ENCODE measurements at regions not wholly inside any gene's neighbourhood (a gene's known extent, or its start where the extent isn't known, plus 50 kb on each side); places are given as distances from the start of the nearest gene placed in this dataset.

DNA sequence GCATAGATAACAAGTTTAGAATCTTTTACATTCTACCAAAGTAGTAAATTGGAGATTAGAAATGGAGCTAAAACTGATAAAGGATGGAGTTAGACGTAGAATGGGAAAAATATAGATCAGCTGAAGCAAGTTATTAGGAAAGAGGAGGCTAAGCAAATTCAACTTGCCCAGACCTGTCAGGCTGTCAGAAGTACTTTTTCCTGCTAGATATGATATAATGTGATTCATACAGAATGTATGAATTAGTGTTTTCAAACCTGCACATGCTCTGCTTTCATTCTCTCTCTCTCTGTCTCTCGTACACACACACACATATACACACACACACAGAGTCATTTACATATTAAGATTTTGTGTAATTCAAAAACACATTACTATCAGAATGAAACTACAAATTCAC, 133.2 kb upstream of the HDGFL1 start:
- Histone ChIP-seq H3K4me2 (no peak overlapping the region), H3K9me2 (ENCODE audit: insufficient read depth) (peaks cover 2% of the 10 kb centered on the region; the same call in 1 of the 2 replicates), H4K20me1 (replicated peaks; ENCODE audit: insufficient read depth) (no peaks in the 10 kb centered on the region), H3K79me2 (replicated peaks; ENCODE audit: insufficient read depth) (no peaks in the 10 kb centered on the region), H3K4me3 (no peak overlapping the region), H3F3A (replicated peaks; ENCODE audit: low read depth) (no peaks in the 10 kb centered on the region), H2AFZ (no peak overlapping the region), H3K36me3 (ENCODE audit: insufficient read depth) (no peaks in the 10 kb centered on the region), H3K27ac (ENCODE audit: low read depth) (no peak overlapping the region), H3K27me3 (ENCODE audit: insufficient read depth) (no peaks in the 10 kb centered on the region), H3K4me1 (ENCODE audit: insufficient read depth) (no peaks in the 10 kb centered on the region)
- Mint-ChIP-seq H3K9me3 (no peaks in the 10 kb centered on the region), H3K4me3 (no peak overlapping the region), H3K27me3 (ENCODE audit: insufficient read depth, low read depth, poor library complexity) (no peaks in the 10 kb centered on the region), H3K36me3 (ENCODE audit: low read depth) (no peaks in the 10 kb centered on the region), H3K4me1 (no peaks in the 10 kb centered on the region), H3K27ac (no peak overlapping the region)
- DNase-seq (ENCODE audit: low spot score) (no peak), ATAC-seq (no peak)
- TF ChIP-seq POLR2AphosphoS5 (IDR thresholded peaks at IDR 0.05; ENCODE audit: low read depth) (no peak), ZNF114 (CRISPR knock-in tag; IDR thresholded peaks at IDR 0.05) (no peak), CREB1 (CRISPR knock-in tag; IDR thresholded peaks at IDR 0.05; ENCODE audit: low read depth) (no peak), ZNF331 (CRISPR knock-in tag; IDR thresholded peaks at IDR 0.05; ENCODE audit: low read depth) (no peak), JUNB (IDR thresholded peaks at IDR 0.05; ENCODE audit: unreplicated experiment) (no peak), NANOG (IDR thresholded peaks at IDR 0.05; ENCODE audit: borderline replicate concordance) (no peak), STAT1 (IDR thresholded peaks at IDR 0.05; ENCODE audit: unreplicated experiment) (no peak), EZH2phosphoT487 (IDR thresholded peaks at IDR 0.05; ENCODE audit: unreplicated experiment) (no peak), EZH2 (IDR thresholded peaks at IDR 0.05; ENCODE audit: low read depth, unreplicated experiment) (no peak)
- TF ChIP-seq, protein P1, sequence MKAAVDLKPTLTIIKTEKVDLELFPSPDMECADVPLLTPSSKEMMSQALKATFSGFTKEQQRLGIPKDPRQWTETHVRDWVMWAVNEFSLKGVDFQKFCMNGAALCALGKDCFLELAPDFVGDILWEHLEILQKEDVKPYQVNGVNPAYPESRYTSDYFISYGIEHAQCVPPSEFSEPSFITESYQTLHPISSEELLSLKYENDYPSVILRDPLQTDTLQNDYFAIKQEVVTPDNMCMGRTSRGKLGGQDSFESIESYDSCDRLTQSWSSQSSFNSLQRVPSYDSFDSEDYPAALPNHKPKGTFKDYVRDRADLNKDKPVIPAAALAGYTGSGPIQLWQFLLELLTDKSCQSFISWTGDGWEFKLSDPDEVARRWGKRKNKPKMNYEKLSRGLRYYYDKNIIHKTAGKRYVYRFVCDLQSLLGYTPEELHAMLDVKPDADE (IDR thresholded peaks at IDR 0.05) = no peak
- TF ChIP-seq, protein P2, sequence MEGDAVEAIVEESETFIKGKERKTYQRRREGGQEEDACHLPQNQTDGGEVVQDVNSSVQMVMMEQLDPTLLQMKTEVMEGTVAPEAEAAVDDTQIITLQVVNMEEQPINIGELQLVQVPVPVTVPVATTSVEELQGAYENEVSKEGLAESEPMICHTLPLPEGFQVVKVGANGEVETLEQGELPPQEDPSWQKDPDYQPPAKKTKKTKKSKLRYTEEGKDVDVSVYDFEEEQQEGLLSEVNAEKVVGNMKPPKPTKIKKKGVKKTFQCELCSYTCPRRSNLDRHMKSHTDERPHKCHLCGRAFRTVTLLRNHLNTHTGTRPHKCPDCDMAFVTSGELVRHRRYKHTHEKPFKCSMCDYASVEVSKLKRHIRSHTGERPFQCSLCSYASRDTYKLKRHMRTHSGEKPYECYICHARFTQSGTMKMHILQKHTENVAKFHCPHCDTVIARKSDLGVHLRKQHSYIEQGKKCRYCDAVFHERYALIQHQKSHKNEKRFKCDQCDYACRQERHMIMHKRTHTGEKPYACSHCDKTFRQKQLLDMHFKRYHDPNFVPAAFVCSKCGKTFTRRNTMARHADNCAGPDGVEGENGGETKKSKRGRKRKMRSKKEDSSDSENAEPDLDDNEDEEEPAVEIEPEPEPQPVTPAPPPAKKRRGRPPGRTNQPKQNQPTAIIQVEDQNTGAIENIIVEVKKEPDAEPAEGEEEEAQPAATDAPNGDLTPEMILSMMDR (conservative IDR thresholded peaks at IDR 0.05; ENCODE audit: low read depth in 2 of 2) = no peak
- TF ChIP-seq, protein P3, sequence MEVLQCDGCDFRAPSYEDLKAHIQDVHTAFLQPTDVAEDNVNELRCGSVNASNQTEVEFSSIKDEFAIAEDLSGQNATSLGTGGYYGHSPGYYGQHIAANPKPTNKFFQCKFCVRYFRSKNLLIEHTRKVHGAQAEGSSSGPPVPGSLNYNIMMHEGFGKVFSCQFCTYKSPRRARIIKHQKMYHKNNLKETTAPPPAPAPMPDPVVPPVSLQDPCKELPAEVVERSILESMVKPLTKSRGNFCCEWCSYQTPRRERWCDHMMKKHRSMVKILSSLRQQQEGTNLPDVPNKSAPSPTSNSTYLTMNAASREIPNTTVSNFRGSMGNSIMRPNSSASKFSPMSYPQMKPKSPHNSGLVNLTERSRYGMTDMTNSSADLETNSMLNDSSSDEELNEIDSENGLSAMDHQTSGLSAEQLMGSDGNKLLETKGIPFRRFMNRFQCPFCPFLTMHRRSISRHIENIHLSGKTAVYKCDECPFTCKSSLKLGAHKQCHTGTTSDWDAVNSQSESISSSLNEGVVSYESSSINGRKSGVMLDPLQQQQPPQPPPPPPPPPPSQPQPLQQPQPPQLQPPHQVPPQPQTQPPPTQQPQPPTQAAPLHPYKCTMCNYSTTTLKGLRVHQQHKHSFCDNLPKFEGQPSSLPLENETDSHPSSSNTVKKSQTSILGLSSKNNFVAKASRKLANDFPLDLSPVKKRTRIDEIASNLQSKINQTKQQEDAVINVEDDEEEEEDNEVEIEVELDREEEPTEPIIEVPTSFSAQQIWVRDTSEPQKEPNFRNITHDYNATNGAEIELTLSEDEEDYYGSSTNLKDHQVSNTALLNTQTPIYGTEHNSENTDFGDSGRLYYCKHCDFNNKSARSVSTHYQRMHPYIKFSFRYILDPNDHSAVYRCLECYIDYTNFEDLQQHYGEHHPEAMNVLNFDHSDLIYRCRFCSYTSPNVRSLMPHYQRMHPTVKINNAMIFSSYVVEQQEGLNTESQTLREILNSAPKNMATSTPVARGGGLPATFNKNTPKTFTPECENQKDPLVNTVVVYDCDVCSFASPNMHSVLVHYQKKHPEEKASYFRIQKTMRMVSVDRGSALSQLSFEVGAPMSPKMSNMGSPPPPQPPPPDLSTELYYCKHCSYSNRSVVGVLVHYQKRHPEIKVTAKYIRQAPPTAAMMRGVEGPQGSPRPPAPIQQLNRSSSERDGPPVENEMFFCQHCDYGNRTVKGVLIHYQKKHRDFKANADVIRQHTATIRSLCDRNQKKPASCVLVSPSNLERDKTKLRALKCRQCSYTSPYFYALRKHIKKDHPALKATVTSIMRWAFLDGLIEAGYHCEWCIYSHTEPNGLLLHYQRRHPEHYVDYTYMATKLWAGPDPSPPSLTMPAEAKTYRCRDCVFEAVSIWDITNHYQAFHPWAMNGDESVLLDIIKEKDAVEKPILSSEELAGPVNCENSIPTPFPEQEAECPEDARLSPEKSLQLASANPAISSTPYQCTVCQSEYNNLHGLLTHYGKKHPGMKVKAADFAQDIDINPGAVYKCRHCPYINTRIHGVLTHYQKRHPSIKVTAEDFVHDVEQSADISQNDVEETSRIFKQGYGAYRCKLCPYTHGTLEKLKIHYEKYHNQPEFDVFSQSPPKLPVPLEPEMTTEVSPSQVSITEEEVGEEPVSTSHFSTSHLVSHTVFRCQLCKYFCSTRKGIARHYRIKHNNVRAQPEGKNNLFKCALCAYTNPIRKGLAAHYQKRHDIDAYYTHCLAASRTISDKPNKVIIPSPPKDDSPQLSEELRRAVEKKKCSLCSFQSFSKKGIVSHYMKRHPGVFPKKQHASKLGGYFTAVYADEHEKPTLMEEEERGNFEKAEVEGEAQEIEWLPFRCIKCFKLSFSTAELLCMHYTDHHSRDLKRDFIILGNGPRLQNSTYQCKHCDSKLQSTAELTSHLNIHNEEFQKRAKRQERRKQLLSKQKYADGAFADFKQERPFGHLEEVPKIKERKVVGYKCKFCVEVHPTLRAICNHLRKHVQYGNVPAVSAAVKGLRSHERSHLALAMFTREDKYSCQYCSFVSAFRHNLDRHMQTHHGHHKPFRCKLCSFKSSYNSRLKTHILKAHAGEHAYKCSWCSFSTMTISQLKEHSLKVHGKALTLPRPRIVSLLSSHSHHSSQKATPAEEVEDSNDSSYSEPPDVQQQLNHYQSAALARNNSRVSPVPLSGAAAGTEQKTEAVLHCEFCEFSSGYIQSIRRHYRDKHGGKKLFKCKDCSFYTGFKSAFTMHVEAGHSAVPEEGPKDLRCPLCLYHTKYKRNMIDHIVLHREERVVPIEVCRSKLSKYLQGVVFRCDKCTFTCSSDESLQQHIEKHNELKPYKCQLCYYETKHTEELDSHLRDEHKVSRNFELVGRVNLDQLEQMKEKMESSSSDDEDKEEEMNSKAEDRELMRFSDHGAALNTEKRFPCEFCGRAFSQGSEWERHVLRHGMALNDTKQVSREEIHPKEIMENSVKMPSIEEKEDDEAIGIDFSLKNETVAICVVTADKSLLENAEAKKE (CRISPR knock-in tag; IDR thresholded peaks at IDR 0.05) = no peak
- TF ChIP-seq, protein P4, sequence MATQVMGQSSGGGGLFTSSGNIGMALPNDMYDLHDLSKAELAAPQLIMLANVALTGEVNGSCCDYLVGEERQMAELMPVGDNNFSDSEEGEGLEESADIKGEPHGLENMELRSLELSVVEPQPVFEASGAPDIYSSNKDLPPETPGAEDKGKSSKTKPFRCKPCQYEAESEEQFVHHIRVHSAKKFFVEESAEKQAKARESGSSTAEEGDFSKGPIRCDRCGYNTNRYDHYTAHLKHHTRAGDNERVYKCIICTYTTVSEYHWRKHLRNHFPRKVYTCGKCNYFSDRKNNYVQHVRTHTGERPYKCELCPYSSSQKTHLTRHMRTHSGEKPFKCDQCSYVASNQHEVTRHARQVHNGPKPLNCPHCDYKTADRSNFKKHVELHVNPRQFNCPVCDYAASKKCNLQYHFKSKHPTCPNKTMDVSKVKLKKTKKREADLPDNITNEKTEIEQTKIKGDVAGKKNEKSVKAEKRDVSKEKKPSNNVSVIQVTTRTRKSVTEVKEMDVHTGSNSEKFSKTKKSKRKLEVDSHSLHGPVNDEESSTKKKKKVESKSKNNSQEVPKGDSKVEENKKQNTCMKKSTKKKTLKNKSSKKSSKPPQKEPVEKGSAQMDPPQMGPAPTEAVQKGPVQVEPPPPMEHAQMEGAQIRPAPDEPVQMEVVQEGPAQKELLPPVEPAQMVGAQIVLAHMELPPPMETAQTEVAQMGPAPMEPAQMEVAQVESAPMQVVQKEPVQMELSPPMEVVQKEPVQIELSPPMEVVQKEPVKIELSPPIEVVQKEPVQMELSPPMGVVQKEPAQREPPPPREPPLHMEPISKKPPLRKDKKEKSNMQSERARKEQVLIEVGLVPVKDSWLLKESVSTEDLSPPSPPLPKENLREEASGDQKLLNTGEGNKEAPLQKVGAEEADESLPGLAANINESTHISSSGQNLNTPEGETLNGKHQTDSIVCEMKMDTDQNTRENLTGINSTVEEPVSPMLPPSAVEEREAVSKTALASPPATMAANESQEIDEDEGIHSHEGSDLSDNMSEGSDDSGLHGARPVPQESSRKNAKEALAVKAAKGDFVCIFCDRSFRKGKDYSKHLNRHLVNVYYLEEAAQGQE (IDR thresholded peaks at IDR 0.05; ENCODE audit: unreplicated experiment) = no peak

Data from GM23338 (cell line).